Ovary (tissue), 3 donors: ENCODE measurements at regions not wholly inside any gene's neighbourhood (a gene's known extent, or its start where the extent isn't known, plus 50 kb on each side); places are given as distances from the start of the nearest gene placed in this dataset.

Source experiments
- CTCF ChIP-seq, 3 donors: fragments of 450-650 bp in 2 of 3; fragments of 200-600 bp in 1 of 3; IDR thresholded peaks; one replicate each; pipeline versions ENCODE4 v1.5.1 to v1.8.0; 2016 to 2022; ENCODE audit warnings: antibody characterized with exemption in 3 of 3, mild to moderate bottlenecking in 1 of 3
- EP300 ChIP-seq: sonication (generic); formaldehyde crosslinking; IDR thresholded peaks from one replicate; pipeline ENCODE4 v1.6.1; 2017; ENCODE audit warnings: antibody characterized with exemption
- POLR2A ChIP-seq: fragments of 450-650 bp; IDR thresholded peaks from one replicate; pipeline ENCODE4 v1.6.1; 2017; ENCODE audit warnings: antibody characterized with exemption, mild to moderate bottlenecking, moderate library complexity
- donor health status: DM: no; HTN: no; CAD: no.

- TF ChIP-seq POLR2A (no peak), CTCF (IDR thresholded peaks at IDR 0.05) (no peak), EP300 (no peak)
Observed at GRCh38 chr13:24625331-24625731, 54.9 kb upstream of the ATP12A start.
